ENCODE measurements at regions not wholly inside any gene's neighbourhood (a gene's known extent, or its start where the extent isn't known, plus 50 kb on each side); places are given as distances from the start of the nearest gene placed in this dataset.

DNA sequence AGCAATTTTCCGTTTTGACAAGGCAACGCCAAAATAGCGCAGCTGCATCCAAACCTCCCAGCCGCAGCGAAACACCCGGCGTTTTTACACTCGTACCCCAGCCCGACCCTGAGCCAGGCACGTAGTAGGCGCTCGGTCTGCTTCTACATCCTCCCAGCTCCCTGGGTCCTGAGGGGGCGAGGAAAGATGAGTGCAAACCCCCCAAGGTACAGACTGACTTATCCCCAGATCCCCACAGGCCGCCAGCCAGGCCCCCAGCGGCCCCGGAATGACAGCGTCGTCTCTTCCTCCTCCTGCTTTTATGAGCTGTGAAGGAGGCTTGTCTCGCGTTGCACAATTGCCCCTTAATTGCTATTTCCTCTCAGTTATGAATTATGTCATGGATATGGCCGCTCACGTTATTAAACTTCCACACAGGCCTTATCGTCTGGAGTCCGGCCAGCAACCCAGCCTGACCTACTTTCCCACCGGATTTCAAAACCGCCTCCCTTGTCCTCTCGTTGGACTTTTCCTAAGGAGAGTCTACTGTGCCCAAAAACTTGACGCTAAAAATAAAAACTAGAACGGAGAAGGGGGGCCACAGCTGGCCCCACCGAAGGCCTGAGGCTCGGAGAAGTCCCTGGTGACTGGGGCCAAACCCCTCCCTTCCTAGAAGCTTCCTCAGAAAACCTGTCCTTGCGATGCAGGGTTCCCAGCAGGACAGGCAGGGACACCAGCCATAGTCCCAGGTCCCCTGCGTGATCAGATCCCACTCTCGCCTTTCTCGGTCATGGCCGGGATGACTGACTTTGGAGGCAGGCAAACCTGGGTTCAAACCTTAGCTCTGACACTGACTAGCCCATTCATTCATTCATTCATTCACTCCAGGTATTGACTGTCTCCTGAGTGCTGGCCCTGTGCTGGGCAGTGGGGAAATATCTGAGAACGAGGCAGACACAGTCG, 130.9 kb upstream of the PTPN1 start:
- DNase-seq: no peak

DNA sequence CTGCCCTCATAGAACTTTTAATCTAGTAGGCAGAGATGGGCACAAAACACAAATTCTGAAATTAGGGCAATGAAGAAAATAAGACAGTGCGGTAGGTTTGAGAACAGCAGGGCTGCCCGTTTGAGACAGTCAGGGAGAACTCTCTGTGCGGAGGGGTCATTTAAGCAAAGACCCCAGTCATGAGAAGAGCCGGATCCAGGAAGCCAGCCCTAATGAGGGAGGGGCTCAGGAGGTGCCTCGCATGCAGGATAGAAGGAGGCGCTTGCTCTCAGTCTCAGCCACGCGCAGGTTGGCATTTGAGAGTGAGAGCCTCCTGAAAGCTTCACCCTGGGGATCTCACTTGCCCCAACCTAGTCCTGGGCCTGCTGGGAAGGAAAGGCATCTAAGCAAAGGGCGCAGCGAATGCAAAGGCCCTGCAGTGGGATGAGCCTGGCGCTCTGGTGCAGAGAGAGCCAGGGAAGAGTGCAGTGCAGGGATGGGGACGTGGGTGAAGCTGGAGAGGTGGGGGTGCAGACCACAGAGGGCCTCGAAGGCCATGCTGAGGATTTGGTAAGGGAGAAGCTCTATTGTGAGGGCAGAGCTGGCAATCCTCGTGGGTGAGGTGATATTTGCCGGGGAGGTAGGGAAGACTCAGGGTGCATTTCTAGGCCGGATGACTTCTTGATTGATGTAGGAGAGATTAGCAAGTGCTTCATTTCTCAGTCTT, 130.0 kb upstream of the PTPN1 start:
- no peak for DNase-seq

DNA sequence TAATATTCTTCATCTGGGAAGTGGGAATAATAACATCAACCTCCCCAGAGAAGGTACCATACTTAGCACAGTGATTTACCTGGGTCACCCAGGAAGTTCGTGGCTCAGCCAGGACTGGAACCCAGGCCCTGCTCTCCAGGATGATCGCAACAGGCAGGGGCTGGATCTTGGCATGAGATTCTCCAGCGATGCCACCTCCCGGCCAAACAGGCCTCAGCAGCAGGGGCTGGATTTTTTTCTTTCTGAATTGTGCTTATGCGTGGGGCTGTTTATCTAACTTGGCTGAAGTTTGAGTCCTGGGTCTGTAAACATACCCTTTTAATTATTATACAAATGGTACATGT, 129.5 kb upstream of the PTPN1 start:
- no peak for DNase-seq

DNA sequence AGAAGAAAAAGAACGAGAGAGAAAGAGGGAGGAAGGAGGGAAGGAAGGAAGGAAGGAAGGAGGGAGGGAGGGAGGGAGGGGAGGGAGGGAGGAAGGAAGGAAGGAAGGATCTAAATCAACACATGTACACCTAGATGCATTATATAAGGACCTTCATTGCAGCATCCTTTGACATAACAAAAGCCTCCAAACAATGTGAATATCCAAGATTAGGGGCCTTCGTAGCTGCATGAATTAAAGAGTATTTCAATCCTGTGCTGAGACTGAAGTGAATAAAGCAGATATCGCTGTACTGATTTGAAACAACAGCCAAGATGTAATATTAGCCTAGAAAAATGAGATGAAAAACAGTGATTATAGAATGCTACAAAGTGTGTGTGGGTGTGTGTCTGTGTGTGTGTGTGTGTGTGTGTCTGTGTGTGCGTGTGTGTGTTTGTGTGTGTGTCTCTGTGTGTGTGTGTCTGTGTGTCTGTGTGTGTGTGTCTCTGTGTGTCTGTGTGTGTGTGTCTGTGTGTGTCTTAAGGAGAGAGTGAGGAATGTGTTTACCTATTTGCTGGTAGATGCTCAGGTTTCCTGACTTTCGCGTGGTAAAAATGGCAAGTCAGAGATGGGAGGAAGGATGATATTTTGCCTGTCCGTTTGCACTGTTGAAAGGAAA, 129.0 kb upstream of the PTPN1 start:
- DNase-seq: no peak

DNA sequence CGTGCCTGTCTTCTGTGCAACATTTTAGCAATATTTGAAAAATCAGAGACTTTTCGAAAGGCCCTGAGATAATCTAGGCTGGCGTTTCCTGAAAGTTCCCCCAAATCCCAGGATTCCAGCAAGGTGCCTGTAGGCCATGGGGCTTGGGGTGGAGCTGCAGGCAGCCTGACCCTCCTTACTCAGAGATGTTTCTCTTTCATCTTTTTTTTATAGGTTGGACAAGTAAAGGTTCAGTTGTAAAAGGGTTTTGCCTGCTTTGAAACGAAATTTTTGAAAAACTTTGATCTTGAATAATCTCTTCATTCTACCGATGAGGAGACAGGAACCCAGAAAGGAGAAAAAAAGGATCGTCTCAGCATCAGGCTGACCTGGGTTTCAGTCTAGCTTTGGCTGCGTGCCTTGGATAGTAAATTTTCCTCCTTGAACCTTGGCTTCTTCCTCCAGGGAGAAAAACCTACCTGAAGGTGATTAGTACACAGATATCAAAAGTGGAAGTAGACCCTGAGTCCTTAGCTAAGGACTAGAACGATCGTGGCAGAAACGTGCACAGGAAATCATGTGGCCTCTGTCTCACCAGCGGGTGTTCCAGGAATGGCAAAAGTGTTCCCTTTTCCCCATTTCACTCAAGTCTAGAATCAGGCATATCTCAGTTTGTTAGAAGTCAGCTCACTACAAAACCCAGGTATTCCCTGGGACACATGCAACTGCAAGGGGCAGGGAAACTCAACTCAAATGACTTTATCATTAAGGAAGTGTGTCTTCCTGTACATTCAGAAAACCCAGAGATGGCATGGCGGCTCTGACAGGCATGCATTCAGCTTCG, 128.2 kb upstream of the PTPN1 start:
- peak; percentile 66 for DNase-seq

DNA sequence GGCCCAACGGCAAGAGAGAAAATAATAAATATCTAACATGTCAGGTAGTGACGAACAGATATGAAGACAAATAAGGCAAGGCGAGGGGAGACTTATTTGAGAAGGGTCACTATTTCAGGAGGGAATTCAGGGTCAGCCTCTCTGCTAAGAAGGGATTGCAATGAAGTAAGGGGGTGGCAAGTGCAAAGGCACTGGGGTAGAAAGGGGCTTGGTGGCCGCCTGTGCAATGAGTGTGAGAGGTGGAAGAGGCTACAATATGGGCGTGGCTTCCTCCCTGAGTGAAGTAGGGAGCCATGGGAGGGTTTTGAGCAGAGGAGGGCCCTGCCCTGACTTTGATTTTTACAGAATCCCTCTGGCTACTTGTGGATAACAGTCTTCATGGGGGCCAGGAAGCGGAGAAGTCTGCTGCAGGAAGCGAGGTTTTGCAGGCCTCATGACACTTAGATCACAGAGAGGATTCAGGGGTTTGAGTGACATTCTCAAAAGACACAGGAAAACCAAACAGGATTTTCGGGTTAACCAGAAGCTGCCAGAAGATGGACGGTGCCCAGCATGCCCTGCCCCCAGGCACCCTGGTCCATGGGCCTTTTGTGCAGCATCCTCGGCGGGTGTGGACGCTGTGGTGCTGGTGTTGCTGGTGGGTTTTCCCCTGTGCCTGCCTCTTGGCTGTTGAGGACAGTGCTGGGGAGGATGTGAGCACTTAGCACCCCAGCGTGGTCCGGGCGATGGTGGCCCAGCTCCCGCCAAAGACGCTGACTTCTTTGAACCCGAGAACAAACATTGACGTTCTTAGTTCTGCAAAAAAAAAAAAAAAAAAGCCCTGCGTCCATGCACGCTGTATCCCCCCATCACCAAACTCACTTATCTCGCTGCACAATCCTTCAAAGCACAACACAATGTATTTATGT, 124.2 kb upstream of the PTPN1 start:
- DNase-seq: peak; percentile 88

DNA sequence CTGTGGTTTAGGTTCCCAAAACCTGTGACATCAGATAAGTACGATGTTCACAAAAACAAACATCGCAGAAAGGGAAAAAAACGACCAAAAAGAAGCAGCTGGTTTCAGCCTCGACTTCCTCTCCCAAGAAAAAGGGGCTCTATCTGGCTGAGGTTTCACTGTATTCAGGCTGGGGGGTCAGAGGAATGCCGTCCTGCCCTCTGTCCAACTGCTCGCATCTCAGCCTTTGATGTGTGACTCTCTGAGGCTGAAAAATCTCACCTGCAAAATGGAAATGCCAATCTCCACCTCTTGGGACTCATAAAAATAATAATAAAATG, 123.6 kb upstream of the PTPN1 start:
- no peak for DNase-seq

DNA sequence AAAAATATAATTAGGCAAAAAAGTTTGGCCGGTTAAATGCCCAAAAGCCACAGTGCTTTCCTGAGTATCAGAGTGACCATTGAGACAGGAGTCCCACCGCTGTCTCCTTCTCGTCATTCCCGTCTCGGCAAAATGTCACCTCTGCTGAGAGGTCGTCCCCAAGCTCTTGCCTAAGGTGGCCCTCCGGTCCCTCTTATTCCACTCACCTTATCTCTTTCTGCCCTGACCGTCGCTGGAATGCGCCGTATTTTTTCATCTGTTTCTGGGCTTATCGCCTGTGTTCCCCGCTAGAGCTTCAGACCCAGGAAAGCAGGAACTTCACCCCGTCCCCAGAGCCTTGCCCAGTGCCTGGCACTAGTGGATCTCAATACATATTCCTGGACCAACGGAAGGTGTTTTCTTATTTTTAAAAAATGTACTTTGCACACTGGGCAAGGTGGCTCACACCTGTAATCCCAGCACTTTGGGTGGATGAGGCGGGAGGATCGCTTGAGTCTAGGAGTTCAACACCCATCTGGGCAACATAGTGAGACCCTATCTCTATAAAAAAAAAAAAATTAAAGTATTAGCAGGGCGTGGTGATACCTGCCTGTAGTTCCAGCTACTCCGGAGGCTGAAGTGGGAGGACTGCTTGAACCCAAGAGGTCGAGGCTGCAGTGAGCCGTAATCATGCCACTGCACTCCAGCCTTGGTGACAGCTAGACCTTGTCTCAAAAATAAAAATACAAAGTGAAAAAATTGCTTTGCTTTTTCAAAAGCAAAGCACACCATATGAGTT, 122.8 kb upstream of the PTPN1 start:
- no peak for DNase-seq

DNA sequence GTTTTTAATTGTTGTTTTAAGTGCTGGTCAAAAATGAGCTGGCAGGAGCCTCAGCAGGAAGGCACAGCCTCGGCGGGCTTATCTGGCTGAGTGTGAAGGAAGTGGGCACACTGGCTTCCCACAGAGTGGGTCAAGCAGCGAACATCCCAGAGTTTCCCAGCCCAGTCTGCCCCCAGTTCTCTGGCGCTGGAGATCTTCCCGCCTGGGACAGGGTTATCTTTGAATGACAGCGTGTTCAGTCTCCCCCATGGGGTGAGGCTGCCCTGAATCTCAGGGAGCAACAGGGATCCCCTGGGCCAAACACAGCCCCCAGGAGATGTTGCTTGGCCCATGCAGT, 122.2 kb upstream of the PTPN1 start:
- peak; percentile 43 for DNase-seq

DNA sequence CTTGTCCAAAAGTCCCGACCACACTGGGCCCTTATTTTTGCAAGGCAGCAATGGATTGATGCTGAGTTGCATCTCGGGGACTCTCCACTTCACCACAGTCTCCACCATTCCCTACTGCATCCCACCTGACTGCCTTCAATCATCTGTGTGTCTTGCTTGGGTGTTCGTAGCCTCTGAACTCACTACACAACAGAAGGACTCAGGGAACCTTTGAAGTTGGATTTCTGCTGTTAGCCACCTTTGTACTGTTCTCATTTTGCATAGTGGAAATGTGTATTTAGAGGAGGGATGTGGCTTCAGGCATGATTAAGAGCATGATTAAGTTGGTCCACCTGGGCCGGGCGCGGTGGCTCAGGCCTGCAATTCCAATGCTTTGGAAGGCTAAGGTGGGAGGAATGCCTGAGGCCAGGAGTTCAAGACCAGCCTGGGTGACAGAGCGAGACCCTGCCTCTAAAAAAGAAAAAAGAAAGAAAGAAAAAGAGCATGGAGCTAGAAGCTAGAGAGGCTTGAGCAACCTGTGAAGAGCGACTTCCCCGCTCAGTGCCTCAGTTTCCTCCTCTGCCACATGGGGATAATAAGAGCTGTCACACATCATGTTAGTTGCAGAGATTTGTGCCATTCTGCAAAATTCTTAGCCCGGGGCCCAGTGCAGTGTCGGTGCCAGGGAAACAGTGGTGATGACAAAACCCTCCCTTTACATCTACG, 121.3 kb upstream of the PTPN1 start:
- DNase-seq: no peak

DNA sequence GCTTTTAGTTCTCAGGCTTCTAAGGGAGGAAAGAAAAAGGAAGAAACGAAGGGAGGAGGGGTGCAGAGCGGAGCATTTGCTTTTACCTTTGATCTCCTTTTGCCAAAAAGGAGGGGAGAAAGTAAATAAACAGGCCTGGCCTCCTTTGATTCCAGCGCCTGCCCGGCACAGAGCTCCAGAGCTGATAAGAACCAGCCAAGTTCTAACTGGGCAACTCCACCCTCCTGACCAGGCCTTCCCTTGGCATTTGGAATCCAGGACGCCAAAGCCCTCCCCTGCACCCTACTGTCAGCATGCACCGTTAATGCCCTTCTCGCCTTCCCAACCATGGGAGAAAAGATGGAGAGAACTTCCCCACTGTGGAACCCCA, 120.8 kb upstream of the PTPN1 start:
- no peak for DNase-seq

DNA sequence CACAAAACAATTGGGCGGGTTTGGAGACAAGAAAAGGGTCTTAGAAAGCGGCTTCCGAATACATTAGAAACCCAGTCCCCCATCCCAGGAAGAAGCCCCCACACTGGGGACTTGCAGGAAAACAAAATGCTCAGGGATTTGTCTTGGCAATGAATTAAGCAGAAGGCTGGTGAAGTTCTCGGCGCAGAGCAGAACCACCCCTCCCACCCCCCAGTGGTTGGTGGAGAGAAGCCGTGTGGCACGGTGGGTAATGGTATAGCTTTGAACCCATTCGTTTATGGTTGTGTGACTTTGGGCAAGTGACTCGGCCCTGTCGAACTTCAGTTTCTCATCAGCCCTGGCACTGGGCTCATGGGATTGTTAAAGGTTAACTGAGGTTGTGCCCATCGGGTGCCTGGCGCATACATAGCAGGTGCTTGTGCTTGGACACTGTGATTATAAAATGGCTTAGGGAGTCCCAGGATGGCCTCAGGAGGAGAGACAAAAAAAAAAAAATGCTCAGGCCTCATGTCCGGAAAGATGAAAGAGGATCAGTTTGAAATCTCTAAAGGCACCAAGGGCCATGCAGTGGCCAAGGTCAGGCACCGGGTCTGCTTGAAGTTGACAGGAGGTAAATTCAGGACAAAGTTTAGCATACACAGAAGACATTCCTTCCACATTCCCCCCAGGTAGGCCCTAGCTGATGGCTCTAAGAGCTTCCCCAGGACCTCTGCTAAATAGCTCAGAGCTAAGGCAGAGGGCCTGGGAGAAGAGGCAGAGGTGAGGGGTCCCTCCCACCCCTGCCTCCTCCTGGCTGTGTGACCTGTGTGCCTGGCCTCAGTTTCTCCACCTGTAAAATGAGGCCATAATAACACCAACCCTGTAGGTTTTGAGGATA, 120.1 kb upstream of the PTPN1 start:
- no peak for DNase-seq

DNA sequence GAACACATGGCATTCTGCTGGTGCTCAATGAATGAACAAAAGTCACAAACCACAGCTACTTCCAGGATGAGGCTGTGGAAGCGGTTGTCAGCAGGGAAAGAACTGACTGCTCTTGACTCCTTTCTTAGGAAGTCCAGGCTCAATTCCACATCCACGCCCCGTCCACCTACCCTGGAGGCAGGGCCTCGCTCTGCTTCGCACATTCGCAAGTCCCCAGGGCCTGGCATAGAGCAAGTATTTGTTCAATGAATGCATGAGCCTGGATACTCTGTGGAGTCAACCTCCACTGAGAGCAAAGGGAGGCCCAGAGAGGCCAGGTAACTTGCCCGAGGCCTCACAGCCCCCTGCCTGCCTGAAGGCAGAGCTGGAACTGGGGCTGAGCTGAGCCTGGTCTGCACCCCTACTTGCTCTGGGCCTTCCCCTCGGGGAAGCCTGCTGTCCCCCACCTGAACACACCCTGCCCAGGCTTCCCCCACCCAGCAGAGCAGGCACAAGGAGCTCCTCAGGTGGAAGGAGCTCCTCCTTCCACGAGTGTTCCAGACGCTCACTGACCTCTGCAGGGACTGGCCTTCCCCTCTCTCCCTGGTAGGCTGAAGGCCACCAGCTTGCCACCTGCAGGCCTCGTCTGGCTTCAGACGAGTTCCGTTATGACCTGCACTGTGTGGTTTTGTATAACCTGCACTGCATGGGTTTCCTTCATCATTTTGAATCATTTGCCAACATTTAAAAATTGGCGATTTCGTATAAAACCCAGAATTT, 119.3 kb upstream of the PTPN1 start:
- DNase-seq: no peak

DNA sequence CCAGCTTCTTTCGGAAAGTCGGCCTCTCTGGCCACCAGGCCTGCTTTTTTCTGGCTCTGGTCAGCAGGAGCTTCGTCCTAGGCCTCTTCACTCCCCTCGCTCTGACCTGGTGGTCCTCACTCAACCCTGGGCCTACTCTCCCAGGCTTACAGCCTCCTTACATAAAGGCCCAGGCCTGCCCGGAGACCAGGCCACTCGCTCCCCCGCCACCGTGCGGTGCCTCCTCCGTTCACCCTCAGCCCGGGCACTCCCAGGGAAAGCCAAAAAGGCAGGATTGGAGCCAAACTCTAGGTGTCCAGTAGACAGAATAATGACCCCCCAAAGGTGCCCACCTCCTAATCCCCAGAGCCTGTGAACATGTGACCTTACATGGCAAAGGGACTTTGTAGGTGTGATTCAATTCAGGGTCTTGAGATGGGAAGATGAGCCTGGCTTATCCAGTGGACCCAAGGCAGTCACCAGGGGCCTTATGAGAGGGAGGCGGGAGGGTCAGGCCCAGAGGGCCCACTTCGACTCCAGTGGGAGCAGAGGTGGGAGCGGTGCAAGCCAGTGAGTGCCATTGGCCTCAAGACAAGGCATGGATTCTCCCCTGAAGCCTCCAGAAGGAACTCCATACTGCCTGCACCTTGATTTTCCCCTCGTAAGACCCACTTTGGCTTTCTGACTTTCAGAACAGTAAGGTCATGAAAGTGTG, 118.6 kb upstream of the PTPN1 start:
- no peak for DNase-seq

DNA sequence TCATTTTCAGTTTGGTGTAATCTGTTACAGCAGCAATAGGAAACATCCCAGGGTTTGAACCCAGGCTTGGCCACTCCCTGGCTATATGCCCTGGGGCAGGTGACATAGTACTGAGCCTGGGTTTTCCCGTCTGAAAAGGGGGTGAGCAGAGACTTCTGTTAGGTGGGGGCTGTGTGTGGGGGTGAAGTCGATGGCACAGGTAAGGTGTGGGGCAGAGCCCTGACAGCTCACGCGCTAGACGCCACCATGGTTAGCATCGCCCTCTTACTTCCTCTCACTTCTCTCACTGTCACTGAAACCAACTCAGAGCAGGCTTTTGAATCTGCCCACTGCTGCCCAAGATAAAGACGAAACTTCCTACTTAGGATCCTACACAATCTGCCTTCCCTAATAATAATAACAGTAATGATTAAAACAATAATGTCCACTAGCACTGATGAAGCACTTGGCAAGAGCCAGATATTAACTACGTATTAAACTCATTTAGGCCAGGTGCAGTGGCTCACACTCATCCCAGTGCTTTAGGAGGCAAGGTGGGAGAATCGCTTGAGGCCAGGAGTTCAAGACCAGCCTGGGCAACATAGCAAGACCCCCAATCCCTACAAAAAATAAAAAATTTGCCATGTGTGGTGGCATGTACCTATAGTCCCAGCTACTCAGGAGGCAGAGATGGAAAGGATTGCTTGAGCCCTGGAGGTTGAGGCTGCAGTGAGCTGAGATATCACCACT, 117.9 kb upstream of the PTPN1 start:
- DNase-seq: peak; percentile 26

DNA sequence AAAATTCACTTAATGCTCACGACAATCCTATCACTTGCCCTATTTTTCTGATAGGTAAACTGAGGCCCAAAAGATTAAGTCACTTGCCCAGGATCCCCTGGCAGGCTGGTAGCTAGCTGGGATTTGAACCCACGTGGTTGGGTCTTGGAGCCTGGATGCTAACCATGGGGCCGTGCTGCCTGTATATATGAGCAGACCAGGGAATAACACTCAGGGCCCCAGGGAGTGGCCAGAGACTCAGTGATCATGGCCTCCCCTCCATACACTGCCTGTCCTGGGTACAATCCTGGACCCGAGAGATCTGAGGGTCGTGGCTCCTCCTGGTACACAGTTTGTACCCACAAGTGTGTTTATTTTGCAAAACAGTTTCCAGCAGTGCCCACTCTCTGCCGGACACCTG, 116.9 kb upstream of the PTPN1 start:
- DNase-seq: no peak

DNA sequence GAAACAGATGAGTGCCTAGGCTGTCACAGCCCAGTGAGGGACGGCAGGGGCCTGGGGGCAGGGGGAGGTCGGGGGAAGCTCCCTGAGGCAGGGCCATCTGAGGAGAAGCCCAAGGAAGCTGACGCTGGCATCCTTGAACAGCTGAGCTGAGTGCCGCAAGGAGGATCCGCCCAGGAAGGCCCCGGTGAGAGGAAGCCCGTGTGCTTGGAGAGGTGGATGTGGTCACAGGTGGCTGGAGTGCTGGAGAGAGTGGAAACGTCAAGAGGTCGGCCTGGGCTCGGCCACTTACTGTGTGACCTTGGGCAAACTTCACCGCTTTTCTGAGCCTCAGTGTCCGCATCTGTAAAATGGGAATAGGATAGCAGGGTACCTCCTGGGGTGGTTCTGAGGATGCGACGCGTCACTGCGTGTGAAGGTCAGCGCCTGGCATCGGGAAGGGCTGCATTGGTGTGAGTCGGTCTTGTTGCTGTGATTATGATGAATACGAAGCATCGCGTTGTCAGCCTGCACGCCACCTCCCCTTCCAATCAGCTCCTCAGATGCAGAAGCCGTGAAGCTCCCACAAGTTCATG, 116.1 kb upstream of the PTPN1 start:
- DNase-seq: no peak

Measured in activated CD4-positive, alpha-beta T cell treated with anti-CD3 and anti-CD28 coated beads, Interleukin-2, Interleukin-6, amounts not matched to agents 100 ng/mL and 50 ng/mL, durations not matched to agents 16 hours and 8 hours (primary cell).